IPS-NIHi7 (cell line): ENCODE measurements at regions not wholly inside any gene's neighbourhood (a gene's known extent, or its start where the extent isn't known, plus 50 kb on each side); places are given as distances from the start of the nearest gene placed in this dataset.
"Not testable (repeated sequence)": the region's sequence is repeated elsewhere in the genome, so short reads cannot be mapped to it uniquely, and the experiment has no call there.

Source experiments
- DNase-seq: peaks from one replicate; pipeline ENCODE4 v3.0.0; 2012; ENCODE audit warnings: mixed read lengths; ENCODE audit errors: extremely low spot score

- DNase-seq = no peak
Measured at GRCh38 chr4:54852602-54853001, 194.8 kb downstream of the KIT start.

GRCh38 chr4:54852054-54852453 lies 194.3 kb downstream of the KIT start:
- DNase-seq = no peak

DNA sequence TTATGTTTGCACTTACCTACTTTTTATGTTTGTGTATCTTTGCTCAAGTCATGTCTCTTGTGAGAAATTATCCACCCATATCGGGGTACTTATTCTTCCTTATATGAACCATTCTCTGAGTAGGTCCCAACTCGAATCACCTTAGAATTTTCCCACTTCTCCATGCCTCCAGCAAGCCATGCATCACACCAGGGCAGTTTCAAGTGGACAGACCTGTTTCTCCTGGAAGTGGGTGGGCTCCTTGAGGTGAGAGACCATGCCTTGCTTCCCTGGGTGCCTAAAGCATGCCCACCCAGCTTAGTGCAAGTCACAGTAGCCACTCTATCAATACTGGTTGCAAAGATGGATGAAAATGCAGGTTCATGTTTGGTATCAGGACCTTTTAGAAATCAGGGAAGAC lies 187.2 kb downstream of the KIT start:
- no peak for DNase-seq

DNA sequence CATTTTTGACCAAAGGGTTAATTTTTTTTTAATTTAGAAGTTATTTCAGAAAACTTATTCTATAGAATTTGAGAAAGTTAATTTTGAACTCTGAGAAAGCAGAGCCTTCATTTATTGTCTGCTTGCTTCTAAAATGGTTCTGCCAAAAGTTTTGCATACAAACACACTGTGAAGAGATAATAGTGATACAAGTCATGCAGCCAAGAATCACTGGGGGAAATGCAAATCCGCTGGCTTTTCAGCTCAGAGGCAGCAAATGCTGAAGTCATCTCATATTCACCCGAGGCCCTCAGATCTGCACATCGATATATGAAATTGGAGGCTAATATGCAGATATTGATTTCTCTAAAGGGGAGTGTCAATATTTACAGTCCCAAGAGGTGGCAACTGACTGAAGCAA lies 186.2 kb downstream of the KIT start:
- DNase-seq = no peak

- DNase-seq = no peak
Measured at GRCh38 chr4:54843106-54843505, 185.3 kb downstream of the KIT start.

DNA sequence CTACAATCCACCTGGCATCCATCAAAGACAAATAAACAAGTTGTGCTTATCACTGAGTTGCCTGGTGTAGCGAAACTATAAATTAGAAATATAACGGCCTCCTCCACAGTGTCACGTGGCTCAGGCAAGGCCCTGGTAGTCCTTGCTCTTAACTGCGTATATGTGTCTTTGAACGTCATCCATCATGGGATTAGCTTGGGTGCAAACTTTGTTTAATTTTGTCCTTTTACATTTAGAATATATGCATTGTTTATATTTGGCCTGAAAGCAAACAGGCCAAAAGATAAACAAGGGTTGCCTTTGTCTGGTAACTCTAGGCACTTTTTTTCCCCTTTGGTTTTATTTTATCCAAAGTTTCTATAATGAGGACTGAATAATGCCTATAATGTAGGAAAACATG lies 184.9 kb downstream of the KIT start:
- no peak for DNase-seq

GRCh38 chr4:54842226-54842625 lies 184.5 kb downstream of the KIT start:
- DNase-seq = no peak

DNA sequence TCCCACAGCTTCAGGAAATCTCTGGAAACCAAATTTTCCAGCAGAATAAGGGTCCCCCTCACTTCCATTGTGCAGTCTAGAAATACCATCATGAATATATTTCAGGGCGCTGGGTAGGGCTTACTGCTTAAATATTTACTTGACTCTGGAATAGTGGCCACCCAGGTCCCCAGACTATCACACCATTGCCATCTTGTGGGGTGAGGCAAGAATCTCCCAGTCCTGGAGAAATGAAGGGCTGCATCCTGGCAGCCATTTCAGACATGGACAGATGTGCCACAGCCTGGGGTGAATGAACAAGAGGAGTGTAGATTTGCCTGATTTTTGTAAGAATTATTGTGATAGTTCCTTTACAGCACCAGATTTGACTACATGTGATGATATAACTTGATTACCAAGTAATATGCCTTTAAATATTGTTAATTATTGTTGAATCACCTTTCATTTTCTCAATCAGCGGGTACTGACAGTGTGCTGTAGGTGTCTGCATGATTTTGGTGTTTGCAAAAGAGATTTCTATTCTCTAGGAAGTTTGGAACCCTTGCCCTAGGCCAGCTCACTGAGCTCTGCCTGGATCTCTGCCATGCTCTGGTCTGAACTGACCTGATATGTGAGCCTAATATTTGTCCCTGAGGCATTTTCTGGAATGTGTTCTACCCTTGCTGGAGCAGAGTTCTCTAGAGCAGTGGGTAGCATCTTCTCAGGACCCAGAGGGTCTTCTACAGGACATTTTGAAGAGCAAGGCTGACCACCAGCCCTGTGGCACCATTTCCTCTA lies 183.4 kb downstream of the KIT start:
- no peak for DNase-seq

DNA sequence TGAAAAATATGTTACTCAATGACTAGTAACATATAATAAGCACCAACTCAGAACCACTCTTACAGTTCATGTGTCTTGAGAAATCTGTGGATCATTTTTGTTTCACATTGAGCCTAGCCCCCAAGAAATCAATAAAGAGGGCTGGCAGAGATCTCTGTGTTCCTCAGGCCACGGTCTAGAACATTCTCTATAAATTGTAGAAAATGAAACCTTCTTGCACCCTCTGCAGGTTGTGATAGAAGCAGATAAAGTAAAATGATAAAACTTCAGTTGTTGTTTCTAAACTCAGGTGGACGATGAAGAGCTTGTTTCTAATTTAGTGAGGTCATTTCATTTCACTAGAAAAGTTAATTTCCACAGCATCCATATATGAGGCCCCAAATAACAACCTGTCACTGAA lies 182.7 kb downstream of the KIT start:
- DNase-seq = no peak

- no peak for DNase-seq
Measured at GRCh38 chr4:54838301-54838700, 180.5 kb downstream of the KIT start.

- no peak for DNase-seq
Measured at GRCh38 chr4:54837576-54838140, 179.9 kb downstream of the KIT start.

GRCh38 chr4:54828361-54828760 lies 170.6 kb downstream of the KIT start:
- not testable (repeated sequence) for DNase-seq

DNA sequence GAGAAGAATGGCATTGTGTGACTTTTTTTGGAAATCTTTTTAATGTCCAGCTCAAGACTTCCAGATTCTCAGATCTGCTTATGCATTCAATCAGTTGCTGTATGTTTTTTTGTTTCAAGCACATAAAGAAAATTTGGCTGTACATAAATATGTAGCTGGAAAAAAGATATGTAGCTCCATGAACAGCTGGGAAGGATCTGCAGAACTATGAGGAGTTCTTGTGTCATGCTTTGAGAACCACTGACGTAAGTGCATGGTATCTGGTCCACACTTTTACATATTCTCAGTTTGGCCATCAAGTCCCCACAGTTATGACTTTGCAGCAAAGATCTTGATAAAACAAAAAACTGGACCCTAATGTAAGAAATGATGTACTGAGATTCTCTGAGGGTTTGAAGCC lies 165.9 kb downstream of the KIT start:
- no peak for DNase-seq

- no peak for DNase-seq
Measured at GRCh38 chr4:54819034-54819433, 161.3 kb downstream of the KIT start.

DNA sequence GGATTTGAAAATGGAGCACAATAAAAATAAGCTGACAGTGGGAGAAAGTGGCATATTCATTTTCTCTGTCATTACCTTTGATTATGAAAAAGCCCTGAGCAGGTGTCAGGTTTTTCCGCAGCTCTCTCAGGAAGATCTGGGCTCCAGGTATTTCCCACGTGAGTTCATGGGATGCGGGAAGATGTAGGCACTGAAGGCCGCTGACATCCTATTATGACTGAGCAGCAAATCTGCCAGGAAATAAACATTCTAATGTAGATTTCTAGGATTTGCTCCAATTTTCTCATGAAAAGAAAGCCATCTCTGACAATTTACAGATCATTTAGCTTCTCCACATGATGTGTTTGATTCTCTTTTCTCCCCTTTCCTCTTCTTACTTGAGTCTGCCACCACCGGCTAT lies 160.7 kb downstream of the KIT start:
- no peak for DNase-seq

GRCh38 chr4:54813674-54814073 lies 155.9 kb downstream of the KIT start:
- no peak for DNase-seq

DNA sequence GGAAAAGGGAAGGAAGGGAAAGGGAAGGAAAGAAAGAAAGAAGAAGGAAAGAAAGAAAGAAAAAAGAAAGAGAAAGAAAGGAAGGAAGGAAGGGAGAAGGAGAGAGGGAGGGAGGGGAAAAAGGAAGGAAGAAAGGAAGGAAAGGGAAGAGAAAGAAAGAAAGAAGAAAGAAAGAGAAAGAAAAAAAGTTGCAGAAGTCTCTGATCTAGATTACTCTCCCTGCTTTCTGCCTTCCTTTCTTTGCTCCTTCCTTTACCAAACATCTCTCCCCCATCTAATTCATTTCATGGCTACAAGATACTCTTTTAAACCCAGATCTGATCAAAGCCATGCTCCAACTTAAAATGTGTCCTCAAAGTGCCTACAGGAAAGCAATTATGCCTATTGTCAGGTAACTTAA lies 148.6 kb downstream of the KIT start:
- DNase-seq = no peak

GRCh38 chr4:54802336-54802735 lies 144.6 kb downstream of the KIT start:
- no peak for DNase-seq

DNA sequence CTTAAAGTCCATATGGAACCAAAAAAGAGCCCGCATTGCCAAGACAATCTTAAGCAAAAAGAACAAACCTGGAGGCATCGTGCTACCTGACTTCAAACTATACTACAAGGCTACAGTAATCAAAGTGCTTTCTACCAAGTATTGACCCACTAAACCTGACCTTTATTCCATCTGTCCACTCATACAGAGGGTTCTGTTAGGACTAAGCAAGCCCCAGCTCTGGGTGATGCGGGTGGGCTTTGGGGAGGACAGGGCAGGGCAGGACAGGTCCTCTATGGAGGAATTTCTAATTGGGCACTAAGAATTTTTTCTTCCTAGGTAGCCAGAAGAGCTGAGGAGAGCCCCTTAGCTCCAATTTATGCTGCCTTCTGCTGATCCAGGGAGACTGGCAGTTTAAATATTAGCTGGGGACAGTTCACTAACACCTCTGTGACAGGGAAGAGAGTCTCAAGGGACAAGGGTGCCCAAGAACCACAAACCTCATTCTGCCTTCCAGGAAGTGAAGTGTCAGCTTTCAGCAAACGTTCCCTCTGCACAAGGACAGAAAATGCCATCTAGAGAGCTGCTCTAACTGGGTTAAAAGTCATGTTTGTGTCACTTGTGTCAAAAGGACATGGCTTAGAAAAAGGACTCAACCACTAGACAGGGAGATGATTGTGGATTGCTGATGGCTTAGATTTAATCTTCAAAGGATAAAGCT lies 143.2 kb downstream of the KIT start:
- DNase-seq = no peak

- DNase-seq = no peak
Measured at GRCh38 chr4:54794579-54794978, 136.8 kb downstream of the KIT start.

DNA sequence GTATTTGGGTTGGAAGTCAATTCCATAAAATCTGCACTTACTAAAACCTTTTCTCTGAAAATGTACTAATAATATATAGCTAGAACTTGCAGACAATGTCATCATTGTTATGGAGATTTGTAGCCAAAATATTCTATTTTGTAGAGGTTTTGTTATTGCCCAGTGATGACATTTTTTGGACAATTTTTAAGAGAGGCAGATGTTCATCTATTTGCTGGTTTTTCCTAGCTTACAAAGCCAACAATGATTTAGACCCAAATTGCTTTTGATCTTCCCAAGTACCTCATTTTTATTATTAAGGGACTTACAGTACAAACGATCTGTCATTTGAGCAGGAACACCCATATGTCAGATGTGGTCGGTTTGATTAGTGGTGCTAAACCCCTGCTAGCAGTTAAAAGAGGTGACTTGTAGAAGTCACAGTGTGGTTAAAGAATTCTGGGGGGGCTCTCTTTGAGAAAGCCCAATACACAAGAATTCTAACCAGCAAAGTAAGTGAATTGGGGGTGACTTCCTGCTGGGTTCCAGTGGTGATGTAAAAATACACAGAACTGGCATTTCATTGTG lies 136.2 kb downstream of the KIT start:
- no peak for DNase-seq
